ENCODE measurements at regions not wholly inside any gene's neighbourhood (a gene's known extent, or its start where the extent isn't known, plus 50 kb on each side); places are given as distances from the start of the nearest gene placed in this dataset.
A peak's percentile ranks its signal among the peaks of the same experiment; 100 is the strongest.

GRCh38 chr9:108142142-108142503 is 652.6 kb upstream of the KLF4 start:
- no peak for TF ChIP-seq CTCF (IDR thresholded peaks at IDR 0.05; ENCODE audit: control extremely low read depth, extremely low read depth)
- WGBS, 2 donors = 76 to 91% methylated on average over 2 of the region's 2 CpGs
- H3K4me1 ChIP-seq (ENCODE audit: control insufficient read depth in 5 of 5, insufficient read depth in 5 of 5, low read length in 5 of 5) = peaks cover 0 to 15% (median 6%) of the 10 kb centered on the region in 5 donors
- peaks cover 0 to 3% (median 0%) of the 10 kb centered on the region in 4 donors for H3K9me3 ChIP-seq (ENCODE audit: control insufficient read depth in 4 of 4, insufficient read depth in 3 of 4, low read length in 3 of 4)
- H3K4me3 ChIP-seq = no peak overlapping the region
- DNase-seq = no peak
- peak overlapping the region; percentile 52 to 68 for H3K27ac ChIP-seq (ENCODE audit: low read depth in 1 of 2, low read length in 1 of 2)
- H3K9ac ChIP-seq (ENCODE audit: insufficient read depth in 1 of 2, low read length in 2 of 2) = no peak overlapping the region
- no peak for ATAC-seq (ENCODE audit: insufficient read depth, low FRiP score)
- H3K27me3 ChIP-seq (ENCODE audit: control insufficient read depth in 3 of 3, insufficient read depth in 3 of 3, low read length in 2 of 3) = no peaks in the 10 kb centered on the region
- no peaks in the 10 kb centered on the region for H3K36me3 ChIP-seq (ENCODE audit: control insufficient read depth in 4 of 4, insufficient read depth in 4 of 4, low read length in 4 of 4)

DNA sequence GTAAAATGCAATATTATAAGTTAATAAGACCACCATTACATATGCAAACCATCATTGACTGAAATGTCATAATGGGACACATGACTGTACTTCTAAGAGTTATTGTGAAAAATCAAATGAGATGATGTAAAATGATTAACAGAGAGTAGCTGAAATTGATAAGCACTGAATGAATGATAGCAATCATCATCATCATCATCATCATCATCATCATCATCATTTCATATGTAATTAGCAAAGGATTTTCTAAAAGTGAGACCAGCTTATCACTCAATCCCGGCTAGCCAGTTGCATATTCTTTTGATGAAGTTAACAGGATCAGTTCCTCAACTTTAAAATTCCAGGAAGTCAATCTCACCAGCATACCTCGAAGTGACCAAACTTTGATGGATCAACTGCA is 650.3 kb upstream of the KLF4 start:
- no peaks in the 10 kb centered on the region for H3K9me3 ChIP-seq (ENCODE audit: control insufficient read depth in 4 of 4, insufficient read depth in 3 of 4, low read length in 3 of 4)
- TF ChIP-seq CTCF (IDR thresholded peaks at IDR 0.05; ENCODE audit: control extremely low read depth, extremely low read depth) = no peak
- H3K9ac ChIP-seq (ENCODE audit: insufficient read depth in 1 of 2, low read length in 2 of 2) = no peak overlapping the region
- WGBS, 2 donors = 80 to 91% methylated on average over 2 of the region's 2 CpGs
- peak in 1 of 3 donors; percentile 19 for DNase-seq
- no peaks in the 10 kb centered on the region for H3K27me3 ChIP-seq (ENCODE audit: control insufficient read depth in 3 of 3, insufficient read depth in 3 of 3, low read length in 2 of 3)
- H3K27ac ChIP-seq (ENCODE audit: low read depth in 1 of 2, low read length in 1 of 2) = no peak overlapping the region
- no peak overlapping the region for H3K4me3 ChIP-seq
- H3K36me3 ChIP-seq (ENCODE audit: control insufficient read depth in 4 of 4, insufficient read depth in 4 of 4, low read length in 4 of 4) = no peaks in the 10 kb centered on the region
- H3K4me1 ChIP-seq (ENCODE audit: control insufficient read depth in 5 of 5, insufficient read depth in 5 of 5, low read length in 5 of 5) = peaks cover 0 to 15% (median 6%) of the 10 kb centered on the region in 5 donors
- ATAC-seq (ENCODE audit: insufficient read depth, low FRiP score) = no peak

GRCh38 chr9:108138516-108138915 is 648.9 kb upstream of the KLF4 start:
- Histone ChIP-seq H3K9me3 (ENCODE audit: control insufficient read depth in 4 of 4, insufficient read depth in 3 of 4, low read length in 3 of 4) (no peaks in the 10 kb centered on the region), H3K36me3 (ENCODE audit: control insufficient read depth in 4 of 4, insufficient read depth in 4 of 4, low read length in 4 of 4) (no peaks in the 10 kb centered on the region), H3K27me3 (ENCODE audit: control insufficient read depth in 3 of 3, insufficient read depth in 3 of 3, low read length in 2 of 3) (no peaks in the 10 kb centered on the region), H3K4me1 (ENCODE audit: control insufficient read depth in 5 of 5, insufficient read depth in 5 of 5, low read length in 5 of 5) (peaks cover 0 to 15% (median 6%) of the 10 kb centered on the region in 5 donors), H3K9ac (ENCODE audit: insufficient read depth in 1 of 2, low read length in 2 of 2) (no peak overlapping the region), H3K27ac (ENCODE audit: low read depth in 1 of 2, low read length in 1 of 2) (no peak overlapping the region), H3K4me3 (no peak overlapping the region)
- TF ChIP-seq CTCF (IDR thresholded peaks at IDR 0.05; ENCODE audit: control extremely low read depth, extremely low read depth) = no peak
- DNase-seq (no peak), ATAC-seq (ENCODE audit: insufficient read depth, low FRiP score) (no peak)
- WGBS, 2 donors = 60 to 85% methylated on average over 2 of the region's 2 CpGs

- ATAC-seq (ENCODE audit: insufficient read depth, low FRiP score) = no peak
- Histone ChIP-seq H3K36me3 (ENCODE audit: control insufficient read depth in 4 of 4, insufficient read depth in 4 of 4, low read length in 4 of 4) (no peaks in the 10 kb centered on the region), H3K9me3 (ENCODE audit: control insufficient read depth in 4 of 4, insufficient read depth in 3 of 4, low read length in 3 of 4) (no peaks in the 10 kb centered on the region), H3K9ac (ENCODE audit: insufficient read depth in 1 of 2, low read length in 2 of 2) (no peak overlapping the region), H3K27ac (ENCODE audit: low read depth in 1 of 2, low read length in 1 of 2) (no peak overlapping the region), H3K27me3 (ENCODE audit: control insufficient read depth in 3 of 3, insufficient read depth in 3 of 3, low read length in 2 of 3) (no peaks in the 10 kb centered on the region), H3K4me1 (ENCODE audit: control insufficient read depth in 5 of 5, insufficient read depth in 5 of 5, low read length in 5 of 5) (no peaks in the 10 kb centered on the region), H3K4me3 (no peak overlapping the region)
- no peak for DNase-seq
- WGBS, 2 donors = 83 to 94% methylated on average over 1 of the region's 1 CpG
- TF ChIP-seq CTCF (IDR thresholded peaks at IDR 0.05; ENCODE audit: control extremely low read depth, extremely low read depth) = no peak
These were observed 647.1 kb upstream of the KLF4 start for GRCh38 chr9:108136656-108137055.
